CD14-positive monocyte (primary cell): ENCODE measurements at regions not wholly inside any gene's neighbourhood (a gene's known extent, or its start where the extent isn't known, plus 50 kb on each side); places are given as distances from the start of the nearest gene placed in this dataset.

Experiments used
- DNase-seq, 3 donors: peaks; one replicate each; pipeline ENCODE4 v3.0.0-alpha.2; 2011 to 2022
- H2AFZ ChIP-seq: 2 replicates; pipeline ENCODE4 v1.6.0; 2012; ENCODE audit warnings: mild to moderate bottlenecking, low read depth, low read length, inconsistent platforms; ENCODE audit not compliant: insufficient read depth, poor library complexity, severe bottlenecking
- H3K27ac ChIP-seq, 2 donors: 1 replicate in 1 of 2; 2 replicates in 1 of 2; pipeline ENCODE4 v1.5.1; 2012 to 2013; ENCODE audit warnings: low read length in 2 of 2, control low read depth in 1 of 2, inconsistent platforms in 1 of 2, low read depth in 1 of 2, mild to moderate bottlenecking in 1 of 2
- H3K27me3 ChIP-seq, 2 donors: one replicate each; pipeline versions ENCODE4 v1.6.0 to v1.6.1; 2011 to 2013; ENCODE audit warnings: low read length in 2 of 2; ENCODE audit not compliant: control insufficient read depth in 2 of 2, insufficient read depth in 2 of 2
- H3K36me3 ChIP-seq, 2 donors: replicated peaks in 1 of 2; 1 replicate in 1 of 2; 2 replicates in 1 of 2; pipeline versions ENCODE4 v1.5.1 to v1.6.1; 2012 to 2013; ENCODE audit warnings: low read length in 2 of 2, control low read depth in 1 of 2, inconsistent platforms in 1 of 2, mild to moderate bottlenecking in 1 of 2; ENCODE audit not compliant: insufficient read depth in 2 of 2, control insufficient read depth in 1 of 2
- H3K4me1 ChIP-seq, 2 donors: 1 replicate in 1 of 2; 2 replicates in 1 of 2; pipeline versions ENCODE4 v1.5.1 to v1.6.1; 2012 to 2013; ENCODE audit warnings: low read length in 2 of 2, control low read depth in 1 of 2, inconsistent platforms in 1 of 2, mild to moderate bottlenecking in 1 of 2, moderate library complexity in 1 of 2; ENCODE audit not compliant: insufficient read depth in 2 of 2, control insufficient read depth in 1 of 2
- H3K4me2 ChIP-seq: replicated peaks from 2 replicates; pipeline ENCODE3; 2012; ENCODE audit warnings: low read length, moderate library complexity, mild to moderate bottlenecking; ENCODE audit not compliant: poor library complexity, severe bottlenecking; ENCODE audit errors: extremely low read depth
- H3K4me3 ChIP-seq, 3 experiments: fragments of 200-600 bp in 1 of 3; sonication (generic) in 1 of 3; replicated peaks in 1 of 3; 1 replicate in 2 of 3; 2 replicates in 1 of 3; pipeline ENCODE4 v1.5.1; 2011 to 2013; ENCODE audit warnings: low read length in 3 of 3, mild to moderate bottlenecking in 3 of 3, control low read depth in 2 of 3, low read depth in 2 of 3, inconsistent platforms in 1 of 3, moderate library complexity in 1 of 3
- H3K79me2 ChIP-seq: 2 replicates; pipeline ENCODE4 v1.6.0; 2012; ENCODE audit warnings: mild to moderate bottlenecking, control low read depth, inconsistent platforms, low read length, moderate library complexity; ENCODE audit not compliant: insufficient read depth
- H3K9ac ChIP-seq: 2 replicates; pipeline ENCODE4 v1.6.0; 2017; ENCODE audit warnings: low read length, mild to moderate bottlenecking; ENCODE audit not compliant: insufficient read depth, poor library complexity, severe bottlenecking
- H3K9me3 ChIP-seq, 2 donors: replicated peaks in 1 of 2; 1 replicate in 1 of 2; 2 replicates in 1 of 2; pipeline versions ENCODE4 v1.5.1 to v1.6.1; 2012 to 2013; ENCODE audit warnings: low read length in 2 of 2, control low read depth in 1 of 2; ENCODE audit not compliant: control insufficient read depth in 1 of 2, insufficient read depth in 1 of 2
- H4K20me1 ChIP-seq: 2 replicates; pipeline ENCODE4 v1.6.0; 2012; ENCODE audit warnings: mild to moderate bottlenecking, low read length, control low read depth, moderate library complexity; ENCODE audit not compliant: insufficient read depth
- H3K27ac Mint-ChIP-seq, 7 donors: one replicate each; pipeline ENCODE4 v1.8.0; 2020; ENCODE audit warnings: mild to moderate bottlenecking in 7 of 7, mixed read lengths in 7 of 7, moderate library complexity in 6 of 7, inconsistent platforms in 2 of 7
- H3K27me3 Mint-ChIP-seq, 3 donors: one replicate each; pipeline ENCODE4 v1.8.0; 2021 to 2022; ENCODE audit warnings: low read depth in 3 of 3, mild to moderate bottlenecking in 3 of 3, mixed read lengths in 3 of 3, moderate library complexity in 3 of 3, inconsistent platforms in 1 of 3
- H3K36me3 Mint-ChIP-seq, 2 donors: one replicate each; pipeline ENCODE4 v1.8.0; 2020; ENCODE audit warnings: mixed read lengths in 2 of 2, inconsistent platforms in 1 of 2, mild to moderate bottlenecking in 1 of 2
- H3K4me1 Mint-ChIP-seq: one replicate; pipeline ENCODE4 v1.8.0; 2020; ENCODE audit warnings: mild to moderate bottlenecking, mixed read lengths
- H3K4me3 Mint-ChIP-seq, 2 donors: one replicate each; pipeline ENCODE4 v1.8.0; 2020; ENCODE audit warnings: mild to moderate bottlenecking in 2 of 2, mixed read lengths in 2 of 2, moderate library complexity in 1 of 2
- H3K9me3 Mint-ChIP-seq, 7 donors: one replicate each; pipeline ENCODE4 v1.8.0; 2020 to 2022; ENCODE audit warnings: mixed read lengths in 7 of 7, mild to moderate bottlenecking in 6 of 7, moderate library complexity in 6 of 7, inconsistent platforms in 2 of 7
- CTCF ChIP-seq: fragments of 200-600 bp; IDR thresholded peaks from one replicate; pipeline ENCODE4 v1.8.0; 2022; ENCODE audit warnings: antibody characterized with exemption, mild to moderate bottlenecking
- WGBS: methylation state at CpG from one replicate; pipeline ENCODE4 v1.1.5; 2013; ENCODE audit warnings: missing lambda C conversion rate; ENCODE audit not compliant: insufficient coverage; 5-methylcytosine and 5-hydroxymethylcytosine counted together
- intact Hi-C, 2 donors: fragments of 100-400 bp; cut with micrococcal nuclease; formaldehyde crosslinking; loops; one replicate each; pipeline versions ENCODE4 v1.15.0 to v1.15.1; 2023

- Mint-ChIP-seq H3K27ac (no peak overlapping the region), H3K9me3 (peaks cover 0 to 7% (median 0%) of the 10 kb centered on the region in 7 donors), H3K4me1 (no peaks in the 10 kb centered on the region), H3K27me3 (peaks cover 3 to 4% (median 3%) of the 10 kb centered on the region in 3 donors), H3K4me3 (no peak overlapping the region), H3K36me3 (no peaks in the 10 kb centered on the region)
- no peak overlapping the region for H3K4me2 ChIP-seq
- no peaks in the 10 kb centered on the region for H3K36me3 ChIP-seq
- no peak overlapping the region for H3K4me3 ChIP-seq
- no peaks in the 10 kb centered on the region for H3K4me1 ChIP-seq
- intact Hi-C loops = no loop called here
- no peak overlapping the region for H3K9ac ChIP-seq
- H2AFZ ChIP-seq = no peak overlapping the region
- TF ChIP-seq CTCF = no peak
- no peaks in the 10 kb centered on the region for H3K27me3 ChIP-seq
- H3K9me3 ChIP-seq = no peaks in the 10 kb centered on the region
- no peaks in the 10 kb centered on the region for H4K20me1 ChIP-seq
- no peak for DNase-seq
- no peaks in the 10 kb centered on the region for H3K79me2 ChIP-seq
- H3K27ac ChIP-seq = no peak overlapping the region
Observed at GRCh38 chr12:114206525-114206924, 199.4 kb downstream of the TBX5 start.

- Mint-ChIP-seq H3K36me3 (no peaks in the 10 kb centered on the region), H3K4me1 (no peaks in the 10 kb centered on the region), H3K27ac (no peak overlapping the region), H3K27me3 (peaks cover 3 to 7% (median 6%) of the 10 kb centered on the region in 3 donors), H3K4me3 (no peak overlapping the region), H3K9me3 (peaks cover 0 to 10% (median 2%) of the 10 kb centered on the region in 7 donors)
- Histone ChIP-seq H2AFZ (no peak overlapping the region), H3K4me2 (no peak overlapping the region), H3K4me3 (no peak overlapping the region), H4K20me1 (no peaks in the 10 kb centered on the region), H3K27me3 (no peaks in the 10 kb centered on the region), H3K9me3 (peaks cover 0 to 2% of the 10 kb centered on the region in 2 donors), H3K27ac (no peak overlapping the region), H3K79me2 (no peaks in the 10 kb centered on the region), H3K4me1 (no peaks in the 10 kb centered on the region), H3K36me3 (no peaks in the 10 kb centered on the region), H3K9ac (no peak overlapping the region)
- TF ChIP-seq CTCF = no peak
- DNase-seq = no peak
- intact Hi-C loops = no loop called here
- 83% methylated on average over 2 of the region's 2 CpGs for WGBS
Observed at GRCh38 chr12:114201794-114202193, 204.2 kb downstream of the TBX5 start.
